NCI-H1694 (cell line): ENCODE measurements at regions not wholly inside any gene's neighbourhood (a gene's known extent, or its start where the extent isn't known, plus 50 kb on each side); places are given as distances from the start of the nearest gene placed in this dataset.
"Not testable (repeated sequence)": the region's sequence is repeated elsewhere in the genome, so short reads cannot be mapped to it uniquely, and the experiment has no call there.

ENCODE experiments used
- DNase-seq: peaks from one replicate; lab custom pipeline; 2025; lab: John Stamatoyannopoulos, UW

DNA sequence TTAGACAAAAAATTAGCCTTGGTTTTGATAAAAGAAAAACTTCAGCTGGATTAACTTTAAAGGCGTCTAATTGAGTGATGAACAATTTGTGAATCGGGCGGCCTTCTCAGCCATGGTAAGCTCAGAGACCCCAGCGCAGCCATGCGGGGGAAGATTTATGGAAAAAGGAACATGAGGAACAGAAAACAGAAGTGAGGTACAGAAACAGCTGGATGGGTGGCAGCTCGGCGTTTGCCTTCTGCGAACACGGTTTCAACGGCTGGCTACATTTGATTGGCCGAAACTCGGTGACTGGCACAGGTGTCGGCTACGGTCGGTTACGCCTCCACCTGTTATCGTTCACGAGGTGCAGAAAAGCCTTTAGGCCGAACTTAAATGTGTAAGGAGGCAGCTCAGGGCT is 401.4 kb upstream of the FAT1 start:
- DNase-seq = no peak

DNA sequence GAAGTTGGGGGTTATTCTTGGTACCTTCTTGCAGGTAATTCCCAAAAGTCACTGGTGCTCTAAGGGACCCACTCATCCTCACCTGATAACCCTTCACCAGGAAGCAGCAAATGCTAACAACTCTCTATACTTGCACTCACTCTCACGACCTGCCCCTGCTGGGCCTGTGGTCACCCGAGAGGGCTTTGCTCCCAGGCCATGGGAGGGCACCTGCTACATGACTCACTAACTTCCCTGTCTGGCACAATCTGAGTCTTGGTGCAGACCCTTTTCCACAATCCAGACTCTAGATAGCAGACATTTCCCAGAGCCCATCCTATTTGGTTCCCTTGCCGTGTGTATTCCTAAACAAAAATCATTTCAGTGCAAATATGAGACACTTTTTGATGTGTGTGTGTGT is 403.8 kb upstream of the FAT1 start:
- no peak for DNase-seq

DNA sequence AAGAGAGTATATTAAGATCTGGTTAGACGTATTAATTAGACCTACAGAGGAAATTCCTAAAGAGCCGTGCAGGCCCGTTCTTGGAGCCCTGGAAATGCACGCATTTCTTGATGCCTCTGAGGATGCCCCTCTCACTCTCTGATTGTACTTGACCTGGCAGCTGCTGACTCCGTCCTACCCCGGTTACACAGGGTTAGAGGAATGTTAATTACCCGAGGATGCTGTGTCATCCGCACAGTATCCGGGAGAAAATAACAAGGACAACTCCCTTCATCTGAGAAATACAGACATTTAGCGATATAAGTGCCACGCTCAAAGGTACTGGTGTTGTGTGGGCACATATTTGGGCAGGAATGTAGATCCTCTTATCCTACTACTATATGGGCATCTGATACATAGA is 404.6 kb upstream of the FAT1 start:
- DNase-seq = no peak

DNA sequence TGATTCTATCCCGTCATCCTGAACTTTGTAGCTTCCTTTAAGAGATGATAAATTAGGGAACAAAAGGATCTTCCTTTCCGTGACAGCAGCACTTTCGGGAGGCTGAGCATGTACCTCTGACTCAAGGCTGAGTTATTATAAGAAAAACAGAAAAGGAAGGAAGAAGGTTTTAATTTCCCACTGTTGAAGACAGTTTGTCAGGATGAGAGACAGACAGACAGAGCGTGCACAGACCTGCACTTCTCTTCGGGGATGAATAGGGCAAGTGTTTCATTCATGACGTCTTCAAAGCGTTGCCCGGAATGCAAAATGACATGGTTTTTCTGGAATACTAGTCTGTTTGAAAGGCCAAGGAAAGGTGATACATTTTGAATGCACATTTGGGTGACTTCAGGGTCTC is 405.3 kb upstream of the FAT1 start:
- no peak for DNase-seq

DNA sequence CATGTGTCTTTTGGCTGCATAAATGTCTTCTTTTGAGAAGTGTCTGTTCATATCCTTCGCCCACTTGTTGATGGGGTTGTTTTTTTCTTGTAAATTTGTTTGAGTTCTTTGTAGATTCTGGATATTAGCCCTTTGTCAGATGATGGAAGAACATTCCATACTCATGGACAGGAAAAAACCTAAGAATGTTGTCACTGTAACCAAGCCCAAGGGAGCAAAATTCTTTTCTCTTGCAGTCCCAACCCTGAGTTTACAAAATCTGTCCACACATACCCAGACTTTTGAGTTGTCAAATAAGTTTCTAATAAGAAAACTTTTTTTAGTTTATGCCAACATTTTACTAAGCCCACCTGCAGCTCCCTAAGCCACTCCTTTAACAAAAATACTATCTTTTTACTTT is 408.2 kb upstream of the FAT1 start:
- DNase-seq = not testable (repeated sequence)

DNA sequence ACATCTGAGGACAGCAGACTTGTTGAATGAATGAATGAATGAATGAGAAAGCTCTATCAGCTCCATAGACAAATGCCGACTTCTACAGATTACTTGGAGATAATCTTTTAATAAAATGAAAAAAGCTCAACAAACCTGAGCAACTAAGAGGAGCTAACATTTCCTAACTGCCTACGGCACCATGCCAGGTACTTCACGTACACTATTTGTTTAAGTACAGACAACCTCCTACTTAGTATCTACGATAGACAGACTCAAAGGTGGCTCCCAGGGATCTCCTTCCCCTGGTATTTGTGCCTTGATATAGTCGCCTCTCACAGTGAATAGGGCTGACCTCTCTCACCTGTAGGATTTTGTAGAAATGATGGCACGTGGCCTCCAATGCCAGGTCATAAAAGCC is 412.2 kb upstream of the FAT1 start:
- no peak for DNase-seq

DNA sequence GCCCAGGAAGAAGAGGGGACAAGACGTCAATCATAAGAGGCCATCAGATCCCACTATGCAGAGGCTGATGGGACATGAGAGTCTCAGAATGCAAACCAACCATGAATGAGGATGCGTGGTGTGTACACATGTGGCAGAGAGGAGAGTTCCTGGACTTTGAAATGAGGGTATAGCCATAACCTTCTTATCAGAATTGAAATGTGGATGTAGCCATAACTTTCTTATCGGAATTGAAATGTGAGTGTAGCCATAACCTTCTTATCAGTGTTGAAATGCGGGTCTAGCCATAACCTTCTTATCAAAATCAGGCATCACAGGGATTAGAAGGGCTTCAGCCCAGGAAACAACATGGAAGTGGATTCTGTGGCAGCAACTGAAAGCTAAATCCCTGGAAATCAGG is 415.5 kb upstream of the FAT1 start:
- DNase-seq = no peak

DNA sequence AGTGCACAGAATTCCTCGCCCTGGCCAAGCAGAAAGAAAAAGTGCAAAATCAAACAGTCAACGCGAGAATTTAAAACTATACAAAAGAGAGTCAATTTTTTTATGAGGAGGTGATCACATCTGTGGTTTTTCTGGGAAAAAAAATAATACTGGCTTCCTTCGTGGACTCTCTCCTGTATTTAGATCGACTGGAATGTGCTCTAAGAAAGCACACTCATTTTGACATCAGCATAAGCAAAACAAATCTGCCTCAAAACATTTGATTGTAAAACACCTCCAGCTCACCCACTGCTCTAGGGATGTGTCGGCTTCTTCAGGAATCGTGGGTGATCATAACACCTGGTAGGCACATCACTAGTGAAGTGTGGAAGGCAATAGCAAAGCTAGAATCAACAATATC is 417.4 kb upstream of the FAT1 start:
- no peak for DNase-seq

DNA sequence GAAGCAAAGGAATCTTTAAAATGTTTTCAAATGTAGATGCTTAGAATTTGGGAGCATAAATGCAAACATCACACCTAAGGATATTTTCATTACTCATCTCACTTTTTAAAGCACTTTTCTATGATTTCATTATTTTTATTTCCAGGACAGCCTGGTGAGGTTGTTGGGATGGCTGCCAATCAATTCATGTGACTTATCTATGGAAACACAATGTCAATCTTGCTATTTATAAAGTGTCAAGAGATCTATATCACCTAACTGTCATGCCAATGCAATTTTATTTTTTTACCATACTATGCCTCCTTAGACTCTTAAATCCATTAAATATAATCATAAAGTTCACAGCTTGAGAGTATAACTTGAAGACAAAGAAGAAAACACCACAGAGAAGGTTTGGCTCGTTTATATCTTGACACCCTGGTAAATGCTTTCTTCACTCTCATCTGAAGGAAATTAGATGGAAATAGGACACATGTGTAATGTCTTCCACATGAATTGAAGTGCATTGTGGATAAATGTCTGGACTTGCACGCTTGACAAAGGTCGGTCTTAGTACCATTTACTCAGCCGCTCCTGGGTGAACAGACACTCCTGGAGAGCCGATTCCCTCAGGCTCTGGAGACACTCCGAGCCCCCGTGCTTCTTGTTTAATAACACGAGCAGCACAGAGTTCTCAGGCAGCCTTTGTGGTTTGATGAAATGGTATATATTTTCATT is 425.7 kb upstream of the FAT1 start:
- DNase-seq = no peak

DNA sequence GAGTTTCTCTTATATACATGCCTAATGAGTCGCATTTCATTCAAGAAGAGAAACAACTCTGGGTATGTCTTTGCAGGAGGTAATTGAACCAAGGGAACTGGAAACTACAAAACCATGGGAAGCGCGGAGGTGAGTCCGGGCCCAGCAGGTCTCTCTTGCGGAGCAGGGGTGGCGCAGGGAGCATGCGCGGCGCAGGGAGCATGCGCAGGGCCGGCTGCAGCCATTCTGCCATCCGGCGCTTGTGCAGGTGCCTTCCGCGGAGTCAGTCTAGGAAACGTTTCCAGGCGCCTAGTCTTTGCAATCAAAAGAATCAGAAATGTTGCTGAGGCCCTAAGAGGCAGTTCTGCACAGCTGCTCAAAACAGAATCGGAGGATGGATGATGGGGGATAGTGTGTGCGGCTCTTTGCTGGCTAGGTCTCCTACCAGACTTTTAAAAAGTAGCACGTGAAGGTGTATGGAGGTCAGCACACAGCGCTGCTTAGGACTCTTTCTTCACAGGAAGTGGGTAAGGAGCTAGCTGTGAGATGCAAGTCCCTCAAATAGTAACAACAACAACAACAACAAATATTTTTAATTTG is 433.8 kb upstream of the FAT1 start:
- DNase-seq = no peak

DNA sequence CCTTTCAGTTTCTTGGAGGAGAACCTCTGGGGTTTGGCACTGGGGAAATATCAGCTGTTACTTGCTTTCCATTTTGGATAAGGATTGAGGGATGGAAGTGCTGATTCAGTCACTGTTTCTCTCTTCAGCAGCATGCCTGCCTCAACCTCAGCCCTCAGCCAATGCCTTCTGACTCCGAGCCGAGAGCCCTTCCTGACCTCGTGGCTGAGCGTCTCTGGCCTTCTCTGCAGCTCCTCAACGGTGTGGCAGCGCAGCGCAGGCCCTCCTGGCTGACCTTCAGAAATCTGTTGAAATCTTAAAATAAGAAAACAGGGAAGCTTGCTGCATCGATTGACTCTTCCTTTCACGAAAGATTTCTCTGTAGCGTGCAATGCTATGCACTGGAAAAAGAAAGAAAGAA is 434.3 kb upstream of the FAT1 start:
- no peak for DNase-seq

DNA sequence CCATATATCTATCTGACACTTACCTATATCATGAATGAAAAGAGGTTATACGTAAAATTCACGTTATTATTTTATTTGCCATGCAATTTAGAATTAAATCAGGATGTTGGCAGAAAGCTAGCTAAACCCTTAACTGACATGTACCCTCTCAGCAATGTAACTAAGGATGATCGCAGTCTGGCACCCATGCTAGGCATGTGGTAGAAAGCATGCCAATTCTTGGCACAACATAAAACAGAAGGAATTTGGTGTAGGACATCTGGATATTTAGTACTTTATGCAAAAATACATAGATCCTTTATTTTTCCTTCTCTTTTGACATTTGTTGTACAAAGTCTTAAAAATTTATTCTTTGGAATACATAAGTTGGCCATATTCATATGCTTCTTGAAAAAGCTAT is 436.8 kb upstream of the FAT1 start:
- peak; percentile 1 for DNase-seq

DNA sequence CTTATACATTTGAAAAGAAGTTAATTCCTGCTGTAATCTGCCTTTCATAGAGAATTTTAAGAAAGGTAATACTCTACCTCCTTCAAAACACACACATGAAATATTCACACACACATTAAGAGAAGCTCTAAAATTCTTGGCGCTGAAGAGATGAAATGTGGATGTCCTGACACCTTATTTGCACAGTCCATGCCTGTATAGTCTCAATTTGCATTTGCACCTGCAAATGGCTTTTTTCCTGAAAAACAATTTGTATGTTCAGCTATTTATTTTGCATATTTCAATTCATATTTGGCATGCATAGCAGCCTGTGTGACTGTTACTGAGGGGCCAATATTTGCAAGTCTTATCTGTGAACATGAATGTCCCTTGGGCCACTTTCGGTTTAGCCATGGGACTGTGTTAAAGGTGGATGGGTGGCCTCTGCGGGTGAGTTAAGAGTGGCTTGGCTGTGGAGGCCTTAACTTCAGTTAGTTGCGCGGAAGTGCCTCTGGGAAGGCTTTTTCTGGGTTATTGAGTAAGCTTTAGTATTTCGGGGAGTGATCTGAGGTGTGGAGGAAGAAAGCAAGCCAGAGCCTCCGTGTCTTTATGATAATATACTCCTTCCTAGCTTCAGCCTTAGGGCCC is 443.3 kb upstream of the FAT1 start:
- no peak for DNase-seq

DNA sequence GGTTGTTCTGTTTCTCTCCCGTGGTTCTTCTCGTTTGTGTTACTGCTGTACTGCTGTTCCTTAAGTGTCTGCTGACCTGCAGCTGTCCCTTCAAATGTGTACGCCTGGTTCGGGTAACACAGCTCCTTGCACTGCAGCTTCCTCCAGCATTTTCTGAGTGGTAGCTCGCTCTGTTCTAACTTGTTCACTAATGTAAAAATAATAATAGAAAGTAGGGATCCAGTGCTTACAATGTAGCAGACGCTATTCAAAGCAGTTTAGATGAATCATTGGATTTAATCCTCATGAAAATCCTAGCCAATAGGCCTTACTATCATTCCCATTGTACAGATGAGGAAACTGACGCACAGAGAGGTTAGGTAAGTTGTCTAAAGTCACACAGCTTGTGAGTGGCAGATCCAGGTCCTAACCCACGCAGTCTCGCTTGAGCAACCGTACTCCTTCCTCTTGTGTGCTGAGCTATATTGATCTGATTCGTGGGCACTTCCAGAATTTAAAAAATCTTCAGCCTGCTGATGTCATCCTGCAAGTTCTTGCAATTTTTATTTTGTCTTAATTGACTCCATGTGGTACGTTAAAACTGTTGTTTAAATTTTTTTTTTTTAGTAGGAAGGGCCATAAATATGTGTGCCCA is 448.2 kb upstream of the FAT1 start:
- DNase-seq = no peak

DNA sequence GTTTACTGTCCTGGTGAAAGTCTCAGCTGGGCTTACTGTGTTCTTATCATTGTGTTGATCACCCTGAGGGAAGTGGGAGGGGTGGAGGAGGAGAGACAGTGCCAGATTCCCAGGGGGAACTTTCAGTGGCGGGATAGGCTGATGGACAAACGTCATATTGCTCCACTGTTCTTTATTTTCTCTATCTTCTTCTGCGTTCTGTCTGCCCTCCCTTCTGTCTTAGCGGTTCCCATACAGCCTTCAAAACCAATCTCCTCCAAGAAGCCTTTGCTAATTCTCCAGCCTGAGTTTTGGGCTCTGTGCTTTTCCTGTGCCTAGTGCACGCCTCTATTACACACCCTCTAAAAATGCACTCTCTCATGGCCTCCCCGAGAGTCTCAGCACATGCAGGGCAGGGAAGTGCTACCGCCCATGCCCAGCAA is 448.7 kb upstream of the FAT1 start:
- no peak for DNase-seq

DNA sequence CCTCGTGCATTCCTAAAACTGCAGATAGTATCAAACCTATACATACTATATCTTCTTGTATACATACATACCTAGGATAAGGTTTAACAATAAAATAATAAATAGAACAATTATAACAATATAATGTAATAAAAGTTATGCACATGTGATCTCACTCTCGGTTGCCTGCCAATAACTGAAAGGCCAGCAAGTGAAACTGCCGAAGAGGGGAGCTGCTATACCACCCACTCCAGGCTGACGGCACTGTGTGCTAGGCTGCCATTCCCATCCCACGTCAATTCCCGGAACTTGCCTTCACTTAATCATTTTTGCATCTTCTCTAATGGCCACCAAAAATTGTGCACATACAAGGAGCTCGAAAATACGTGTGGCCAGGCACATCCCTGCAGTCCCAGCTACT is 451.1 kb upstream of the FAT1 start:
- DNase-seq = no peak

DNA sequence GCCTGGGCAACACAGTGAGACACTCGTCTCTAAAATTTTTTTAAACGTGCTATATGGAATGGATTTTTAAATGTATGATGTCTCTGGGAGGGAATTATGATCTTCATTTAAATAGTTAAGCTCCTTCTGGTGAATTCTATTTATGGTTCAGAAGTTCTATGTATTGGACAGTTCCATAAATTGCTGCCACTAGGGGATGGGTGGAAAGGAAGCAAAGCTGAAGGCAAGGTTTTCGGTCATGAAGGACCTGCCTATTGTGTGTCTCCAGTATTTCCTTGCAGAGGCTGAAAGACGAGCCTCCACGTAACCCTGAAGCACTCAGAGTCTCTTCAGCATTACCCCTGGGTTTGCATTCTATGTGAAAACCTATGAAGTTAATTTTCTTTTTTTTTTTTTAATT is 451.5 kb upstream of the FAT1 start:
- no peak for DNase-seq

DNA sequence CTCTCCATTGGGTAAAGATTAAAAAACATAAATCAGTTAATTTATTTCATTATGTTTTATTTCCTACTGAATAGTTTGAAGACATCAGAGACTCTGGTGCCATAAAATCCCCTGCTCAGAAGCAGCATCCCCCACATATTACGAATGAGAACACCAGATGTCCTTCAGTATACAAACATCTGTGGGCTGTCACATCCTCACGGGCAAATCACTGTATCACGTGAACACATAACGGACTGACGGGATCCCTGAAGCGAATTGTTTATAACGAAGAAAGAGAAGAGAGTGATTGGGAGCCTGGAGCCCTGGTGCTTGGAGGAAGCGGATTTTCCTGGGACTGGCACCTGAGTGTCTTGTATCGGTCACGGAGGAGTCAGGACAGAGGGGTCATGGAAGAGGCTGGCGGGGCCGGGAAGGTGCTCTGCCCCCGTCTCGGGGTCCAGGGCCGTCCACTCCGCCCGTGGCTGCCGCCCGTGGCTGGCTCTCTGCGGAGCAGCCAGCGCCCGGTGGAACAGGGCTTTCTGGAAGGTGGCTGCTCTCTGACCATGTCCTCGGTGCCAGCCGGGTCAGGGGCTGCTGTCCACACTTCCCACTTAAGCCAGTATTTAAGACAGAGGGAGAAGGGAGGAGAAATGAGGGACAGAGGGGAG is 452.7 kb upstream of the FAT1 start:
- DNase-seq = no peak

DNA sequence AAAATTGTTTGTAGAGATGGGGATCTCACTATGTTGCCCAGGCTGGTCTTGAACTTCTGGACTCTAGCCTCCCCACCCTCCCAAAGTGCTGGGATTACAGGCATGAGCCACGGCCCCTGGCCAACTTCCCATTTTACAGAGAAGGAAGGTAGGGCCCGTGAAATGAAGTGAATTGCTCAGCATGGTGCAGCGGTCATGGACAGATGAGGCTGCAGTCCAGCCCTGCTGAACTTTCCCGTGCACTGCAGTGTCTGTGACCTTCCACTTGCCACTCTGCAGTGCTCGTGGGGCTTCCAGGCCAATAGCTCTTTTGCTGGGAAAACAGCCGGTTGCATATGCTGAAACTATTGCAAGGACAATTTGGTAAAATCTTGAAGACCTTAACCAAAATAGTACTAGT is 454.4 kb upstream of the FAT1 start:
- DNase-seq = no peak

DNA sequence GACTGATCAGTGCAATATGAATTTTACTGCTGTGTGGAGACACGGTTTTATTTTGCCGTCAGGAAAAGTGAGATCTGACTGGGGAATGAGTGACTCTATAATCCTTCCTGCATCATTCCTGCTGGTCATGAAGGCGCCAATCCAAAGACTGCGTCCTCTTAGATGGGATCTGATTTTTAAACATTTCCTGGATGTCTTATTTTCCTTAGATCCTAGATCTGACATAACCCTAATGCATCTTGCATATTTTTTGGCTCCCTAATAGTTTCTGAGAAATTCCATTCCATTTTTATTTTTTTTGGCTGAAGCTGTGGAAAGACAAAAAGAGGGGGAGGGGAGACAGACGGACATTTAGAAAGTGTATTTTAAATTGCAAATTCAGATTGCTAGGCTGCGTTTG is 454.9 kb upstream of the FAT1 start:
- DNase-seq = no peak

DNA sequence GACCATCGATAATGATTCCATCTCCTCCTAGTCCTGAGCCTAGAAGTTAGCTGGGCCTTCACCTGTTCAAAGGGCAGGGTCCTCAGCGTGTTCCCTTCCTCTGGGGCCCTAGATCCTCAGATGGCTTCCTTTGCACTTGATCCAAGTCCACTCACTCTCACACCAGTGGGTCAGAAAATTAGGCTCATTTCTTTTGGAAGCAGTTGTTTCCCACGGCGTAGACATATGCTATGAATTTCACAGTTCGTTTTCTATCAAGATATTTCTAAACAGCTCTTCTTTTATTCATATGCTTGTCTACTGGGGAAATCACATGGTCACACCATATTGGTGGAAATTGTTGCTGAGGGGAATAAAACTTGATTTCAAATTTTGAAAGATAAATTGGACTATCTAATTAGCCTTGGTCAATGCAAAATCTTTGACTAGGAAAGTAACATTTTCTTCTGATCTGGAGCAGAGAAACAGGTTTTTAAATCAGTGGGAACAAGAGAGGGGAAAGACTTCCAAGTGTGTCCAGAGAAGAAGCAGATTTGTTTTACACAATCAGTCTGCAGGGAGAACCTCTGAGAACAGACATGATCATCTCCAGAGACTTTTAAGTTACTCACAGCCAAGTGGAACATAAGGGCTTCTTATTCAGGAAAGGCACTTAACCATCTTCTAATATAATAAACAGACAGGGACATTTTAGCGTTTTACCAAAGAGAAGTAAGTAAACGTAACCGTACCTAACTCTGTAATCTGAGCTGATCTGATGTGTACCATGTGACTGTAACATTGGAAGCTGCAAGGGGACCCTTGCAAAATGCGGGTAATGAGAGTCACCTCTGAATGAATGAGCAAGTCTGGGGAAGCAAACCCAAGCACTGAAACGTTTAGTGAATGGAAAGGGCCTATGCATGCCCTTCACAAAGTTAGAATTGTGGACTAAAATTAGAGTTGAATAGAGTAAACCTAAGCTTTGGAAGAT is 455.7 kb upstream of the FAT1 start:
- no peak for DNase-seq

DNA sequence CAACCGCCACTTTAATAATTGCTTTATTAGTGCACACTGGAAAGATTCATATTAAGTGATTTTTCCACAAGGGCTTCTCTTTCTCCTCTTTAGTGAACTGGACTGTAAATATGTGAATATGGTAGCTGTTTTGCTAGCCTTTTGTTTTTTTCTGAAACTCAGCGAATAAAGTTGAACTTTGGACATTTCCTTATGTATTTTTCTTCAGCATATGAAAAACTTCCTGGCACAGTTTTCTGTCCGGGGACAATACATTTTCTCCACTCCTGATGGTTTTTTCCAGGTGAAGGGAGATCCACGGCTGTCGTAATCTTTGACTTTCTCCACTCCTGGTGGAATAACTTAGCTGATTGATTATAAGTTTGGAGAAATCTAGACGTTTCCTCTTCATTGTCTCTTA is 457.4 kb upstream of the FAT1 start:
- DNase-seq = no peak
